HPDE6-E6E7 (cell line): ENCODE measurements at regions not wholly inside any gene's neighbourhood (a gene's known extent, or its start where the extent isn't known, plus 50 kb on each side); places are given as distances from the start of the nearest gene placed in this dataset.
"Not testable (repeated sequence)": the region's sequence is repeated elsewhere in the genome, so short reads cannot be mapped to it uniquely, and the experiment has no call there.

Experiments used
- DNase-seq: peaks from one replicate; pipeline ENCODE4 v3.0.0; 2011; ENCODE audit warnings: missing footprints; ENCODE audit errors: extremely low spot score

DNA sequence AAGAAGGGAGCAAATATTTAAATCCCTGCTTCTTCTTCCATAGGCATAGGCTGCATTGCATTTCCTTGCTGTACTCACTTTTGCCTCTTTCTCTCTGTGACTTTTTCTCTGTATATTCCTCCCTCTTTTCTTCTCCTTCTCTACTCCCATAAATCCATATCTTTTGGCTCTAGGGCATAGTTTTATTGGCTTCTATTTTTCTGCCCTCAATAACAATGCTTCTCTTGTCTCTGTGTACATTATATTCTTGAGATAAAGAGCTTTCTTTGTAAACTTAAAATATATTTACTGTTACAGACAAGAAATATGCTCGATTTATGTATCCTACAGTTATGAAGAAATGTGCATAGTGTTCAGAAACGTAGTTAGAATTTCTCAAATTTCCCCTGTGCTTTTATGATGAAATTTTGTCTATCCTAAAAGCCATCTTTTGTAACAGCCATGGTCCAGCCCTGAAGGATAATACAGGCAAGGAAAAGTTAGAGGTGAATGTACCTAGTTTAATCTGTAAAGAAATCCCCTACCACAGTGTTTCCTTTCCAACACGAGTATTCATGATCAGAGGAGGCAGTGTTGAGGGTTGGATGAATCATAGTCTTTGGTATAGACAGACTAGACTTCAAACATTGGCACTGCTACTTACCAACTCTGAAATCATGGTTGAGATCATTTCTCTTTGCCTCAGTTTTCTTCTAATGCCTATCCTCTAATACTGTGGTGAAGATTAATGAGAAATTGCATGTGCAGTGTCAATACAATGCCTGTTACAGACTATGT is 173.3 kb upstream of the FAR2 start:
- DNase-seq: no peak

GRCh38 chr12:28980436-28980835 is 168.6 kb upstream of the FAR2 start:
- no peak for DNase-seq

- DNase-seq: no peak
Measured at GRCh38 chr12:28987538-28988324, 161.3 kb upstream of the FAR2 start.

DNA sequence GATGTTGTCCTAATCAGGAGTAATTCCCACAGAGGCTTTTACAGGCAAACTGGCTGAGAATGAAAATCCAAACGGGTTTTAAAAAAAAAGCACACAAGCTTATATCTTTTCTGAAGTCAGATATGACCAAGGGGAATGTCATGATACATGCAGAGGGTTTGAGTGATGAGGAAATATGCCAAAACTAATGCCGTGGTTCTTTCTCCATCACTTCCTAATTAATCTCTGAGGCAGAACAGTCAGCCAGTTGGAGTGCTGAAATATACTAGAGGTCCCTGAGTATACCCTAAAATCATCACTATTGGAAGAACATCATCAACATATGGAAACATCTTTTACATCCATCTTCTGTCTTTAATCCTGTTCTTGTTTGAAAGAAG is 160.8 kb upstream of the FAR2 start:
- DNase-seq: no peak

GRCh38 chr12:28991626-28992025 is 157.5 kb upstream of the FAR2 start:
- no peak for DNase-seq

- DNase-seq: no peak
Measured at GRCh38 chr12:28993720-28994119, 155.4 kb upstream of the FAR2 start.

DNA sequence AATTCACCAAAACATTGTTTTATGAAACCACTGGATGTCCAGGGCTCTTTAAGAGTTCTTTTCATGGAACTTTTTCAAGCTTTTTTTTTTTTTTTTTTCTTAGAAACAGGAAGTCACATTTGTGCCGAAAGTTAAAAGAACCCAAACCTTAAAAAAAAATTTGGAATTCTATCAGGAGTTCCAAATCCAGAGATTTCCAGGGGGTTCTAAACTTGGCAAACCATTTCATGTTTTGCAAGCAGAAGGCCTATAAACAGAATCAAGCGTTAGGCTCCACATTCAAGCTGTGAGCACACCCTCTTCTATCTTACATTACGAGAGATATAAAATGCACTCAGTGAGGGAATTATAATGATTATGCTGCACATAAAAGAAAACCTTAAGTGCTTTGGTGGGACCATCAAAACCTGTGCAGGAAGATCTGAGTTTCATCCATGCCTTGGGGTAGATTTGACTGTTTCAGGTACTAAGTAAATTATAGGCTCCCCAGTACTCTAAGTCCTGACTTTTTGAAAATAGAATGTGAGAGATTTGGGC is 154.8 kb upstream of the FAR2 start:
- DNase-seq: no peak

- no peak for DNase-seq
Measured at GRCh38 chr12:28996688-28997087, 152.4 kb upstream of the FAR2 start.

DNA sequence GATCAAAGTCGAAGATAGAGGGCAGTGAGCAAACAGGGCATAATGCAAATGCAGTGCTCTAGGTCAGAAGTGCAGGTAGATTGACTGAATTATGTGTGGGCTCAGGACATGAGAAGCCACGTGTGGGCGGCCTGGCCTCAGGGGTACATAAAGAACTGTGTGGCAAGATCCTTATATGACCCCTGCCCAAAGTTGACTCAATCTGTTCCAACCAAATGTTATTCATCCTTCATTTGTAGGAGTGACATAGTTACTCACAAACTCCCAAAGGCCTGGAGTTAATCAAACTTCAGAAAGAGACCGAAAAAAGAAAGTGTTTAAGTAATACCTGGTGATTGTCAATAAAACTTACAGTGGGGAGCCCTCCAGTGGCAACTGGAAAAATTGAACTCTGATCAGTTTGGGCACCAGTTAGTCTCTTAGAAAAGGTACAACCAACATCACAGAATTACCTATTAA is 150.4 kb upstream of the FAR2 start:
- peak; percentile 34 for DNase-seq

DNA sequence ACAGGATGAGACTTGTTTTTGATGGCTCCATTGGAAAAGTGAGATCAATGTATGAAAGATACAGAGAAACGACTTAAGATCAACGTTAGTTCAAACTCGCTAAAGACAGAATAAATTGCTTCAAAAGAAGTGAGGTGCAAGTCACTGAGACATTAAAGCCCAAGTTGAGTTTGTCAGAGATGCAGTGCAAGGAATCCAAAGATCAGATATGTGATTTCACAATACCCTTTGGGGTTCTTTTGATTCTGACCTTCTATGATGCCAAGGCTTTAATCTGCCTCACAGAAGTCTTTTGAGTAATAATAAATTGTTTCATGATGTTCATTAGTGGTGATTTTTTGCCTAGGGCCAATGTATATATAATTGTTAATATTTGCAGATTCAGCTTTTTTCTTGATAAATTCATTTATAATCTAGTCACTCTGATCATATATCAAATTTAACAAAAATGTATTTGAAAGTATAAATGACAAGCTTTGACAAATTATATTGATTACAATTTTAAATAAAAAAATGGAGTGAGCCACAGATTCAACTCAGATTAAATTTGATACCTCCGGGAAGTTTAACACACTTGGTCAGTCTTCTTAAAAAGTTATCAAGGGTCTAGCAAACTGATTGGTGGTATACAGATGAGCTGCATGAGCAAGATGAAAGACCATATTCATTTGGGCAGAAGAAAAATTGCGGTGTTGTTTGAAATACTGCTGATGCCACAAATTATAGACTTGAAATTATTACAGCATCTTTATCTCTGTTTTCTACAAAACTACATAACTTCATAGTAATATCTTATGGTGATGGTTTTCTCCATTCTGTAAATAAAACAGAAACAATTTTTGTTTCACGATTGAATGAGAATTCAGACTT is 144.8 kb upstream of the FAR2 start:
- no peak for DNase-seq

- no peak for DNase-seq
Measured at GRCh38 chr12:29004936-29005304, 144.2 kb upstream of the FAR2 start.

- no peak for DNase-seq
Measured at GRCh38 chr12:29008786-29009185, 140.3 kb upstream of the FAR2 start.

- no peak for DNase-seq
Measured at GRCh38 chr12:29012673-29013072, 136.4 kb upstream of the FAR2 start.

GRCh38 chr12:29017532-29017931 is 131.5 kb upstream of the FAR2 start:
- DNase-seq: not testable (repeated sequence)

DNA sequence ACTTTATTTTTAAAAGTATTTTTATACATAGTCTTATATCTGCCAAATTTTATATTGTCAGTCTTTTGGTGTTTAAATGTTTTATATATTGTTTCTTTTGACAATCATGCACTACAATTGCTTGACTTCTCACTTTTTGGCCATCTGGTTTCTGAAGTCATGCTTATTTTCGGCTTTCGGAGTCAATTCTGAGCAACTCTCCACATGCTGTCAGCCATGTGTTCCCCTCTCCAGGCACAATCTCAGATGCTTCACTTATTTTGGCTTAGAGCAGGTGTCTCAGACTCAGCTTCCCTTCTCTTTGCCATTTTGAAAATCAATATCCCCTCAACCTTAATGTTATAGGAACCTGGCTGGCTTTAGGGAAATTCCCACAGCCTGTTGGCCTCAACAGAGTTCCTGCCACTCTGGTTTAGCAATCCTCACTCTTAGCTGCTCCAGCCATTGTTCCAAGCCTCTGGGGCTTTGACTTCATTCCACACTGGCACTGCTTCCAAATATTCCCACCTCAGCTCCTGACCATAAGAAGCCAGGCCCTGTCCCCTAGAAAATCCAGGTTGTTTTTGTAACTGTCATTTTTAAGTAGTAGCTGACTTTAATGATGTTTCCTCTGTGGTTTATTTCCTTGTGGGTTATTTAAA is 125.5 kb upstream of the FAR2 start:
- DNase-seq: no peak

DNA sequence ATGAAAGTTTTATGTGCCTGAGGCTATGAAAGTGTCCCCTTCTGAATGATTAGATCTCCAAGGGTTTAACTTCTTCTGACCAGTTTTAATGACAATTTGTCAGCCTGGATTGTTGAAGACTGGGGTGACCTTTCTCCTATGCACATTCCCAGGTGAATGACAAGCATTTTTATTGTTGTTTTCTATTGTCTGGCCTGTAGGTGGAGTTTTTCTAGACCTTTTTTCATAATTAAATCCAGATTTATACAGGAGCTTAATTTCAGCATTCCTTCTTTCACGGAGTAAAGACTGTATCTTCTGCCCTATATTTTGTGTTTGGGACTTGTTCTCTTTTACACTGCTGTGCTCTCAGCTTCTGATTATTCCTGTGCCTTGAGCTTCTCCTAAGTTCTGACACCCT is 125.0 kb upstream of the FAR2 start:
- no peak for DNase-seq

DNA sequence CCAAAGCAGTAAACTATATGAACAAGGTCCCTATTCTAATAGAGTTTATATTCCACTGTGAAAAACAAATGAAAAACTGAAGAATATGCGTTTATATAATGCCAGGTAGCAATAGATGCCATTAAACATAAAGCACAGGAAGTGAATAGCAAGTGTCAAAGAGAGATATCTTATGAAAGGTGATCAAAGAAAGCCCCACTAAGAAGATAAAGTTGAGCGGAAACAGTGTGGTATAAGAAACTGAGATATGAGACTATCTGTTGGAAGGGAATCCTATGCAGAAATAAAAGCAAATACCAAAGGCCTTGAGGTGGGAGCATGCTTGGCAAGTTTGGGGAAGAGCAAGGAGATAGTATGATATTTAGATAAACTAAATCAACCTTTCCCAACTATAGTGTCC is 123.1 kb upstream of the FAR2 start:
- no peak for DNase-seq

GRCh38 chr12:29026419-29026818 is 122.7 kb upstream of the FAR2 start:
- DNase-seq: no peak

DNA sequence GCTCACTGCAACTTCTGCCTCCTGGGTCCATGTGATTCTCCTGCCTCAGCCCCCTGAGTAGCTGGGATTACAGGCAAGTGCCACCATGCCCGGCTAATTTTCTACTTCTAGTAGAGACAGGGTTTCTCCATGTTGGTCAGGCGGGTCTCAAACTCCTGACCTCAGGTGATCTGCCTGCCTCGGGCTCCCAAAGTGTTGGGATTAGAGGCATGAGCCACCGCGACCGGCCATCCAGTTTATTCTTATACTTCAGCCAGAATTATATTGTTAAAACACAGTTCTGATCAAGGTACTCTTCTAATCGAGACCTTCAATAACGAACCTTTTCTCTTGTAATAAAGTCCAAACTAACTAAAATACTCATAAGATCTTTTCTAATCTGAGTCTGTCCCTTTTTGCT is 119.6 kb upstream of the FAR2 start:
- not testable (repeated sequence) for DNase-seq

- no peak for DNase-seq
Measured at GRCh38 chr12:29030006-29030405, 119.1 kb upstream of the FAR2 start.

- no peak for DNase-seq
Measured at GRCh38 chr12:29032446-29032845, 116.6 kb upstream of the FAR2 start.

DNA sequence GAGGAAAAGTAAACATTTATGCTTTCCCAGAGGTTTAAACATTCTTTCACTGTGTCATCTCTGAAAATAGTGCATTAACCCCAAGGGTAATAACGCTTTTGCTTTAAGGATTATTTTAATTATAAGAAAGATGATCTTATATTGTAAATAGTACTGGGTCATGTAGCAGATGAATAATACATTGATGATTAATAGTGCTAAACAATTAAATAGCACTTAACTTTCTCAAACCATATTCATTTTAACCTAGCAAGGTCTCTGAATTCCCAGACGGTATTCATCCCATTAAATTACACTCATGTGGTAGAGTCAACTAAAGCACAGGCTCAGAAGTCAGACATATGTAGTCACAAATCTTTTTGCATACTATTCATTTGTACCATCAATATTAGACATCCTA is 115.6 kb upstream of the FAR2 start:
- DNase-seq: no peak
